CD4-positive, alpha-beta T cell treated with Interleukin-6 for 4 hours (primary cell): ENCODE measurements at regions not wholly inside any gene's neighbourhood (a gene's known extent, or its start where the extent isn't known, plus 50 kb on each side); places are given as distances from the start of the nearest gene placed in this dataset.

Experiments used
- DNase-seq: peaks from one replicate; pipeline ENCODE4 v3.0.0-alpha.2; 2020; ENCODE audit warnings: mixed read lengths

DNA sequence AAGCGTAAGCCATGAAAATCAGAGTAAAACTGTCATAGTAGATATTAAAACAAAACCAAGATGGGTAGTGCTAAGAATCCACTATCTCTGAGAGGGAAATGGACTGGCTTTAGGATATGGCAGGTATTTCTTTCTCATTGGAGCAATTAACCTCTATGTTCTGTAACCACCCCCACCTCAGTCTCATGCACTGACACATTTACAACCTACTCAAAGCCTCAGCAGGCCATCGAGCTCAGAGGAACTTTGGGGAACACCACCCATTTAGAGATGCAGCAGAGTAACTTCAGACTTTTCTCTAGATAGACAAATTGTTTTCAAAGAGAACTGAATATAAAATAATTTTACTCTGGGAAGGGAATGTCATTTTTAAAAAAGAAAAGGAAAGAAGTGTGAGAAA lies 615.8 kb upstream of the ZFHX3 start:
- DNase-seq = no peak

- no peak for DNase-seq
Observed at GRCh38 chr16:73636196-73636595, 588.3 kb upstream of the ZFHX3 start.

GRCh38 chr16:73629011-73629410 lies 581.1 kb upstream of the ZFHX3 start:
- no peak for DNase-seq

DNA sequence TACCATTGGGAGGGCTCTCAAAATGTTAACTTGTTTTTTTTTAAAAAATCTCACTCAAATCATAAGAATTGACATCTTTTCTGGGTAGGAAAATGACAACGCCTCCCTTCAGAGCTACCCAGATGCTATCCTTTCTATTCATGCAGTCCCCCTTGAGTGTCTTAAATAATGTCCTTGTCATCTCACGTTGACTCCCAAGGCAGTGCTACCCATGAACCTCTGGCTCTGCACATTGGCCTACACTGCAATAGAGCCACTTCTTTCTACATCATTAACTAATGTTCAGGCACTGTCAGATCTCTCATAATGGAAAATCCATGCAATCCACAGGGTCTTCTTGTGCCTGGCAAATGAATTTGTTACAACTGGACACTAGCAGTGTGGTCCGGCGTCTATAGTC lies 569.8 kb upstream of the ZFHX3 start:
- DNase-seq = no peak

DNA sequence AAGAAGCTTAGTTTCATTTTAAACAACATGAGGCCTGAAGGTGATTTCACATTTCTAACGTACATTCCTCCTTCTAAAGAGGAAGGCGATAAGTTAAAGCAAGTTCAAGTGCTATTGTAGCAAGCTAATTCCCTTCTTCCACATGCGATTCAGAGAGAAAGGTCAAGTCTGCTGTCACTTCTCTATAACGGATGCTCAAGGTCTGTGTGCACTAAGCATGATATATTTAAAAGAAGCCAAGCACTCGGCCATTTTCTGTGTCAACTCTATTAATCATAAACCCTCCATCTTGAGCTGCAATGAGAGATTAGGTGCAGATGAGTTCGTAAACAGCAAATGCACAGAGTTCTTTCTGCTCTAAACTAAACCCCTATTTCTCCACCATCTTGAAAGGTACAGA lies 568.8 kb upstream of the ZFHX3 start:
- no peak for DNase-seq

DNA sequence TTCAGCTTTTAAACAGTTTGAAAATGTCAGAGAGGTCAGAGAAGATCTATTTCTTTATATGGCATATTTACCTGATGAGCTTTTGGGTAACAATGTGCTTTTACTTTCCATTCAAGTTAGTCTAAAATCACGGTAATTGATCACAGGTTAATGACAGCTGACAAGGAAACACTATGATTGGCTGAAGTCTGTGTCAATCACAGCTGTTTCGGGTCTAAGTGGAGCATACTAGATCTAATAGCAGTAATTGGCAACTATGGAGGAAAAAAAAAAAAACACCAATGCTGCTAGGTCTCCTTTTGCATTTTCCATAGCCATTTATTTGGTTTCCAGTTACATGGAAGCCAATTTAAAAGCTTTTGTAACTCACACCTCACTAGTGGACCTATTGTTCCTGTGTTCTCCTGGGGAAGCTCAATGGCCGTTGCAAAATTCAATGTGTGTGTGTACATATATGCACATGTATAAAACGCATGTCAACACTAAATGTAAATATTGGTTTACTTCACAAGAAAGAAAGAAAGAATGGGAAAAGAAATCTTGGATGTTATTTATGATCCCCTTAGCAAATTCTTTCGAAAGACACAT lies 568.3 kb upstream of the ZFHX3 start:
- DNase-seq = no peak

DNA sequence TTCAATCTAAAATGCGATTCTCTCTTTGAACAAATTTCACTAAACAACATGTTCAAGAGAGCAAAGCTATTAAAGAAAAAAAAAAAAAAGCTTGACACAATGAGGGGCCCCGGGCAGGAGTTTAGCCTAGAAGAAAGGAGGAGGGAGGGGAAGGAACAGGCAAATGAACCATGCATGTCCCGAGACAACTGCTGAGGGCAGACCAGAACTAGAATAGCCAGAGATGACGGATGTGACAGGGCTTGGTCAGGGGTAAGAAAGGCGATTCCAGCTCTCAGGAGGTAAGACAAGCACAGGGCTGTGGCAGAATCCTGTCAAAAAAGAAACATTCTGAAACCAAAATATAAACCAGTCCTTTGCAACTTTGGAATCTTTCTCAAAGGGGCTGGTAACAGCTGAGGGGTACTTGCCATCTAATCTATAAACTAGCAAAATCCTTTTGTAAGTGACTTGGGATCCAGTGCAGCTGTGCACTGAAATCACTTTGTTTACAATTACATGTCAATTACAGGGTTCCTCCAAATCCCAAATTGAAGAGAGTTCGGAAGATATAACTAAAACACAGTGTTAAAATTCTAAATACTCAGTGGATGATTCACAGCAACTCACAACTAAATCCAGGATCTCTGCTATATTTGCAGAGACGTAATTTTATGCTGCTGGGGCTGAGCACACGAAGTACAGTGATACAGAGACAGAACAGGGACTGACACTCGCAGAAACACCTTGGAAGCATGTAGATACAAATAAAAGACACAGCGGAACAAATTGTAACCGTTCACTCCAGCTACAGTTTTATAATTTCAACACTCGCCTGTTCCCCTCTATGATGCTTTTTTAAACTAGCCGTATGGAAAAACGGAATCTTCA lies 567.4 kb upstream of the ZFHX3 start:
- DNase-seq = no peak

DNA sequence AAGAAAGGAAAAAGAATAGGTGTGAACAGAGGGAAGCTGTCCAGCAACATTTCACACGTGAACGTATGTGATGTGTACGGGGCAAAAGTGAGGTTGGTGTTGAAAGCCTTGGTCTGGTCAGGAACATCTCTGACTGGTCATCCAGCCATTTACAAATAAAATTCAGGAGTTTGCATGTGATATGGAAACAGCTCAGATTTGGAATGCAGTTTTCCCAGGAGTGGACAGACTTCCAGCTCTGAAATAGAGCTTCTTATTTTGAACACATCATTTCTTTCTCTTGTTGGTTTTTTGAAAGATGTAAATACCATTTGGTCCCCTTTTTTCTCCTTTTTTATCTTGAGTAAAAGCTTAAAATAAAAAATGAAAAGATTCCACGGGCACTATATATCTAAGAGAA lies 566.2 kb upstream of the ZFHX3 start:
- no peak for DNase-seq

GRCh38 chr16:73610605-73611156 lies 562.8 kb upstream of the ZFHX3 start:
- DNase-seq = no peak

DNA sequence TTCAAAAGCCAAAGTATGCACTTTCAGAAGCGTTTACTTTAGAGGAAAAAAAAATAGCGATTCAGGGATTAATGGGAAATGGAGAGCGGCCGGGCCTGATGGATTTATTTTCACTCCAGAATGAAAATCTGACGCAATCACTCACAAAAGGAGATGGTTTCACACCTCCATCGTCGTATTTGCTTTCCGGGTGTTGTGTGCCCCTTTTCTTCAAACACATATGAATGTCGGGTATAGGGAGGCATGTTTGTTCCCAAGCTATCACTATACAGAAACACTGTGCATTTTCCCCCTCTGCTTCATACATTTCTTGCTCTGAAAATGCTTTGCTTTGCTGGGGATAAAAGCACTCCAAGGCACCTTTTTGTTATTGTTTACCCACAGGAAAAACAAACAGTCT lies 562.2 kb upstream of the ZFHX3 start:
- no peak for DNase-seq

- no peak for DNase-seq
Observed at GRCh38 chr16:73608911-73609310, 561.0 kb upstream of the ZFHX3 start.

- DNase-seq = no peak
Observed at GRCh38 chr16:73605309-73605708, 557.4 kb upstream of the ZFHX3 start.

GRCh38 chr16:73601911-73602310 lies 554.0 kb upstream of the ZFHX3 start:
- no peak for DNase-seq

DNA sequence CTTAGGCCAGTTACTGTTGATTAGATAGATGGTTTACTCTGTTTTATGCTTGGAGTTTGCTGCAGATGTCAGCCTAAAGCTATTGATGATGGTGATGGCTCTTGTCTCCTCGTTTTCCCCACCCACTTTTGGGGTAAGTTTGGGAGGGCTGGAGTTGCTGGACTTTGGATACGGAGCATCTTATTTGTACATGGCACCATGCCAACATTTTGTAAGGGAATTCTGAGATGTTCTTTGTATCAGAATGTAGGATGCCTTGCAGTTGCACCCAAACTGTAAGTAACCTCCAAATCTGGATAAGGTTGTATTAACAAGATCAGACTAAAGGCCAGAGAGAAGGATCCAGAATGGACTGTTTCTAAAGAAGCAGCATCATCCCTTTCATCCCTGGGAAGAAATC lies 551.9 kb upstream of the ZFHX3 start:
- no peak for DNase-seq

- no peak for DNase-seq
Observed at GRCh38 chr16:73599351-73599750, 551.4 kb upstream of the ZFHX3 start.

- no peak for DNase-seq
Observed at GRCh38 chr16:73584157-73584556, 536.2 kb upstream of the ZFHX3 start.

DNA sequence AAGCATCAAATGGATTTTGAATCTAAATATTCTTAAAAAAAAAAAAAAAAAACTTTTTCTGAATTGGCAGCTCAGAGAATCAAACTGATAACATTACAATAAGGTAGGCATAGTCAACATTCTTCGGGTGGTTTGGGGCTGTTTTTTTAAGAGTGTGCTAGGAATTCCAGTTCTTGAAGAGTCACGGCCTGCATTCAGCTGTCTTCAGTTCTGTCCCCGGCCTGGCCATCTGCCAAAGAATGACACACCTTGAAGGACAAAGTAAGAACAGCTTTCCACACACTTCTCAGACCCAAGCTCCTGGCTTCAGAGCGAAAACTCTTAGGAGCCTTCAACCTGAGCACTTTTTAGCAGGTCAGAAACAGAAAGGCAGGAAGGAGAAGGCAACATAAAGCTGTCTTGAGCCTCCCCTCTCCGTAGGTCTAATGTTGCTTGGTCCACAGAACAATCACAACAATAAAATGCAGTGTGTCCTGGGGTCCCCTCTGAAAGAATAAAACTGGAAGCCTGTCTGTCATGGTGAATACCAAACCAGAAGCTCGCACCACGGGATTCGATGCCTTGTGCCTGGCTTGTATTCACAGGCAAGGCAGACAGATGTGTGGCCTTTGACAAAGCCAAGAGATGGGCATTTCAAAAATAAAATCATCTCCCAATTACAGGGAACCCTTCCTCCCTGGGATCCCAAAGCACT lies 524.4 kb upstream of the ZFHX3 start:
- DNase-seq = no peak

- DNase-seq = no peak
Observed at GRCh38 chr16:73569266-73569980, 521.5 kb upstream of the ZFHX3 start.

GRCh38 chr16:73568769-73569168 lies 520.8 kb upstream of the ZFHX3 start:
- no peak for DNase-seq

GRCh38 chr16:73565925-73566324 lies 518.0 kb upstream of the ZFHX3 start:
- DNase-seq = no peak

DNA sequence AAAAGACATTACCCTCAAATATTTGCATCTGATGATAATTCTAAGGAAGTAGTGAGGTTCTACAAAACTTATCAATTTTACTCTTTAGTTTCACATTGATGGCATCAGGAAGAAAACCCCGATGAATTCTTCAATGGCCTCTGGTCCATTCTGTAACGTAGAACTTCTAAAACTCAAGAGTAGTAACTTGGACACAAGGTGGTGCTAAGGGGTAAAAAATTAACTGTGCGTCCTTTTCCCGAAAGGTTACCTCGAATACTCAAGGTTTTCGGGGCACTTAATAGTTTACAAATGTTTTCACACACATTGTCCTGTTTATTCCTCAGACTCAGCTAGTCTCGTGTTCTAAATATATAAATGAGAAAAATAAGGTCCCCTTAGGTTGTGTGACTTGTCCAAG lies 517.3 kb upstream of the ZFHX3 start:
- no peak for DNase-seq

DNA sequence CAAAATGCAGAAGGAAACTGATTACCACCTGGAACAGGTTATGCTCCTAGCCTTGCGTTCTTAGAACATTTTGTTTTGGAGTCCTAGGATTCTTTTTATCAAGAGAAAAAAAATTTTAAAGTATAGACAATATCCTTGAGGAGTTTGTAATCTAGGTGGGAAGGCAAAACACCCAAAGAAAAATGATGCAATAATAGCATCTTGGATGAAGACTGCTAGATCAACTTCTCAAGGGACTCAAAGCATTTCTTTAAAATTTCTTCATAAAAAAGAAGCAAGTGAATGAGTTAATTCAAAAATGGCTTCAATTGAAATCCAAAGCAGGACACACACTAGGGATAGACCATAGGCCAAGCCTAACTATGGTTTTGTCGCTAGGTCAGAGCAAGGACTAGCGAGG lies 515.8 kb upstream of the ZFHX3 start:
- DNase-seq = no peak

DNA sequence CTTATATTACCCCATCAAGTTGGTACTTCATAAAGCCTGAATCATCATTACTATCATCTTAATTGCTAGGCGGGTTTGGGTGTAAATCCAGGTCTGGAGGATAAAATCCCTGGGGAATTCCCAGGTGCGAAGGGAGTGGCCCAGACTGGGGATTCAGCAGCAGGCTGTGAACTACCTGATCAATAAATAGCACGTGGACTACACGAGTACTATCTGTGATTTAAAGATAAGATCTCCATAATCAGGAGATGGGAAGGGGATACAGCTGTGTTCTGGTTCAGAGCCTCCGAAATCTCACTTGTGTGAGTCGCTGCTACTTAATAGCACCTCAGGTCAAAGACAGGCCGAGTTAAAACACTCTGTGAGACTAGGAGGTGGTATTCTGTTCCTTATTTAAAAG lies 512.6 kb upstream of the ZFHX3 start:
- DNase-seq = no peak
